ENCODE measurements at regions not wholly inside any gene's neighbourhood (a gene's known extent, or its start where the extent isn't known, plus 50 kb on each side); places are given as distances from the start of the nearest gene placed in this dataset.

- no peaks in the 10 kb centered on the region for H3K36me3 ChIP-seq (ENCODE audit: insufficient read depth, low read depth, low read length)
- no peak overlapping the region for H3K4me3 ChIP-seq (ENCODE audit: low read length)
- no peaks in the 10 kb centered on the region for H3K9me3 ChIP-seq (ENCODE audit: insufficient read depth, low read depth, low read length)
- no peak overlapping the region for H3K27ac ChIP-seq (ENCODE audit: low read length)
- no peaks in the 10 kb centered on the region for H3K4me1 ChIP-seq (ENCODE audit: insufficient read depth, low read length)
- no peaks in the 10 kb centered on the region for H3K27me3 ChIP-seq (ENCODE audit: insufficient read depth, low read length)
- no peak overlapping the region for H3K9ac ChIP-seq (ENCODE audit: low read depth, low read length)
Observed at GRCh38 chr9:99472916-99473245, 250.8 kb downstream of the SEC61B start.

GRCh38 chr9:99474186-99474585, 252.1 kb downstream of the SEC61B start:
- no peak overlapping the region for H3K27ac ChIP-seq (ENCODE audit: low read length)
- no peaks in the 10 kb centered on the region for H3K27me3 ChIP-seq (ENCODE audit: insufficient read depth, low read length)
- H3K4me3 ChIP-seq (ENCODE audit: low read length): no peak overlapping the region
- no peaks in the 10 kb centered on the region for H3K9me3 ChIP-seq (ENCODE audit: insufficient read depth, low read depth, low read length)
- no peak overlapping the region for H3K9ac ChIP-seq (ENCODE audit: low read depth, low read length)
- no peaks in the 10 kb centered on the region for H3K4me1 ChIP-seq (ENCODE audit: insufficient read depth, low read length)
- H3K36me3 ChIP-seq (ENCODE audit: insufficient read depth, low read depth, low read length): no peaks in the 10 kb centered on the region

GRCh38 chr9:99475401-99476065, 253.5 kb downstream of the SEC61B start:
- Histone ChIP-seq H3K4me1 (ENCODE audit: insufficient read depth, low read length) (no peaks in the 10 kb centered on the region), H3K4me3 (ENCODE audit: low read length) (no peak overlapping the region)

GRCh38 chr9:99478469-99479027, 256.5 kb downstream of the SEC61B start:
- H3K9me3 ChIP-seq (ENCODE audit: insufficient read depth, low read depth, low read length): no peaks in the 10 kb centered on the region
- no peaks in the 10 kb centered on the region for H3K27me3 ChIP-seq (ENCODE audit: insufficient read depth, low read length)
- no peaks in the 10 kb centered on the region for H3K4me1 ChIP-seq (ENCODE audit: insufficient read depth, low read length)
- no peak overlapping the region for H3K27ac ChIP-seq (ENCODE audit: low read length)
- no peak overlapping the region for H3K4me3 ChIP-seq (ENCODE audit: low read length)
- H3K36me3 ChIP-seq (ENCODE audit: insufficient read depth, low read depth, low read length): no peaks in the 10 kb centered on the region
- H3K9ac ChIP-seq (ENCODE audit: low read depth, low read length): no peak overlapping the region

More at GRCh38 chr9:99475401-99476065, 253.5 kb downstream of the SEC61B start:
- Histone ChIP-seq H3K9ac (ENCODE audit: low read depth, low read length) (no peak overlapping the region), H3K27me3 (ENCODE audit: insufficient read depth, low read length) (no peaks in the 10 kb centered on the region), H3K9me3 (ENCODE audit: insufficient read depth, low read depth, low read length) (no peaks in the 10 kb centered on the region), H3K27ac (ENCODE audit: low read length) (no peak overlapping the region), H3K36me3 (ENCODE audit: insufficient read depth, low read depth, low read length) (no peaks in the 10 kb centered on the region)

- Histone ChIP-seq H3K4me1 (ENCODE audit: insufficient read depth, low read length) (no peaks in the 10 kb centered on the region), H3K4me3 (ENCODE audit: low read length) (no peak overlapping the region), H3K27ac (ENCODE audit: low read length) (no peak overlapping the region), H3K9me3 (ENCODE audit: insufficient read depth, low read depth, low read length) (no peaks in the 10 kb centered on the region), H3K27me3 (ENCODE audit: insufficient read depth, low read length) (no peaks in the 10 kb centered on the region), H3K9ac (ENCODE audit: low read depth, low read length) (no peak overlapping the region), H3K36me3 (ENCODE audit: insufficient read depth, low read depth, low read length) (no peaks in the 10 kb centered on the region)
Observed at GRCh38 chr9:99479929-99480328, 257.8 kb downstream of the SEC61B start.

GRCh38 chr9:99485459-99485858, 263.4 kb downstream of the SEC61B start:
- Histone ChIP-seq H3K27me3 (ENCODE audit: insufficient read depth, low read length) (peaks cover 12% of the 10 kb centered on the region), H3K9me3 (ENCODE audit: insufficient read depth, low read depth, low read length) (no peaks in the 10 kb centered on the region), H3K27ac (ENCODE audit: low read length) (no peak overlapping the region), H3K9ac (ENCODE audit: low read depth, low read length) (no peak overlapping the region), H3K4me3 (ENCODE audit: low read length) (no peak overlapping the region), H3K36me3 (ENCODE audit: insufficient read depth, low read depth, low read length) (no peaks in the 10 kb centered on the region), H3K4me1 (ENCODE audit: insufficient read depth, low read length) (peaks cover 9% of the 10 kb centered on the region; the same call in 1 of the 2 replicates)

GRCh38 chr9:99486684-99487083, 264.6 kb downstream of the SEC61B start:
- no peak overlapping the region for H3K9ac ChIP-seq (ENCODE audit: low read depth, low read length)
- H3K9me3 ChIP-seq (ENCODE audit: insufficient read depth, low read depth, low read length): no peaks in the 10 kb centered on the region
- no peak overlapping the region for H3K4me3 ChIP-seq (ENCODE audit: low read length)
- peaks cover 12% of the 10 kb centered on the region for H3K27me3 ChIP-seq (ENCODE audit: insufficient read depth, low read length)
- no peaks in the 10 kb centered on the region for H3K36me3 ChIP-seq (ENCODE audit: insufficient read depth, low read depth, low read length)
- peaks cover 9% of the 10 kb centered on the region; the same call in 1 of the 2 replicates for H3K4me1 ChIP-seq (ENCODE audit: insufficient read depth, low read length)
- no peak overlapping the region for H3K27ac ChIP-seq (ENCODE audit: low read length)

GRCh38 chr9:99488131-99489059, 266.3 kb downstream of the SEC61B start:
- no peak overlapping the region for H3K27ac ChIP-seq (ENCODE audit: low read length)
- H3K9ac ChIP-seq (ENCODE audit: low read depth, low read length): no peak overlapping the region
- H3K9me3 ChIP-seq (ENCODE audit: insufficient read depth, low read depth, low read length): no peaks in the 10 kb centered on the region
- H3K27me3 ChIP-seq (ENCODE audit: insufficient read depth, low read length): peaks cover 12% of the 10 kb centered on the region
- H3K4me1 ChIP-seq (ENCODE audit: insufficient read depth, low read length): peaks cover 9% of the 10 kb centered on the region; the same call in 1 of the 2 replicates
- H3K36me3 ChIP-seq (ENCODE audit: insufficient read depth, low read depth, low read length): no peaks in the 10 kb centered on the region
- H3K4me3 ChIP-seq (ENCODE audit: low read length): no peak overlapping the region

GRCh38 chr9:99489060-99489413, 267.0 kb downstream of the SEC61B start:
- Histone ChIP-seq H3K9ac (ENCODE audit: low read depth, low read length) (no peak overlapping the region), H3K4me1 (ENCODE audit: insufficient read depth, low read length) (peaks cover 9% of the 10 kb centered on the region; the same call in 1 of the 2 replicates), H3K9me3 (ENCODE audit: insufficient read depth, low read depth, low read length) (no peaks in the 10 kb centered on the region), H3K27ac (ENCODE audit: low read length) (no peak overlapping the region), H3K4me3 (ENCODE audit: low read length) (no peak overlapping the region), H3K36me3 (ENCODE audit: insufficient read depth, low read depth, low read length) (no peaks in the 10 kb centered on the region), H3K27me3 (ENCODE audit: insufficient read depth, low read length) (peaks cover 12% of the 10 kb centered on the region)

GRCh38 chr9:99490729-99491128, 268.6 kb downstream of the SEC61B start:
- Histone ChIP-seq H3K9me3 (ENCODE audit: insufficient read depth, low read depth, low read length) (no peaks in the 10 kb centered on the region), H3K36me3 (ENCODE audit: insufficient read depth, low read depth, low read length) (no peaks in the 10 kb centered on the region), H3K27me3 (ENCODE audit: insufficient read depth, low read length) (peaks cover 12% of the 10 kb centered on the region), H3K27ac (ENCODE audit: low read length) (no peak overlapping the region), H3K4me3 (ENCODE audit: low read length) (no peak overlapping the region), H3K9ac (ENCODE audit: low read depth, low read length) (no peak overlapping the region), H3K4me1 (ENCODE audit: insufficient read depth, low read length) (peaks cover 9% of the 10 kb centered on the region; the same call in 1 of the 2 replicates)

GRCh38 chr9:99491408-99492158, 269.5 kb downstream of the SEC61B start:
- H3K9me3 ChIP-seq (ENCODE audit: insufficient read depth, low read depth, low read length): no peaks in the 10 kb centered on the region
- H3K27ac ChIP-seq (ENCODE audit: low read length): no peak overlapping the region
- H3K27me3 ChIP-seq (ENCODE audit: insufficient read depth, low read length): peaks cover 11% of the 10 kb centered on the region
- H3K9ac ChIP-seq (ENCODE audit: low read depth, low read length): no peak overlapping the region
- no peaks in the 10 kb centered on the region for H3K36me3 ChIP-seq (ENCODE audit: insufficient read depth, low read depth, low read length)
- H3K4me3 ChIP-seq (ENCODE audit: low read length): no peak overlapping the region
- peaks cover 9% of the 10 kb centered on the region; the same call in 1 of the 2 replicates for H3K4me1 ChIP-seq (ENCODE audit: insufficient read depth, low read length)

All from iPS-20b (cell line).